ENCODE measurements at regions not wholly inside any gene's neighbourhood (a gene's known extent, or its start where the extent isn't known, plus 50 kb on each side); places are given as distances from the start of the nearest gene placed in this dataset.
A peak's percentile ranks its signal among the peaks of the same experiment; 100 is the strongest.

DNA sequence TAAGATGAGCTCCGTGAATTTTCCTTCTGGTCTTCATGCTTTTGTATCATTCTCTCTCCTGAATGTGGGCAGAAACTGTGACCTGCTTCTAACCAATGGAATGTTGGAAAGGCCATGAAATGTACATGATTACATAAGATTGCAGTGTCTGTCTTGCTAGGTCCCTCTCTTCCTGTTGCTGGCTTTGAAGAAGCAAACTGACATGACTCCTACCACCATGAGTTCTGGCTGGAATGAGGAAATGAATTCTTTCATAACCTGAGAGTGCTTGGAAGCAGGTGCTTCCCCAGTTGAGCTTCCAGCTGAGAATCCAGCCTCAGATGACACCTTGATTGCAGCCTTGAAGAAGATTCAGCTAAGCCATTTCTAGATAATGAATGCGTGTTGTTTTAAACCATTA is 275.0 kb upstream of the MIR17HG start:
- TF ChIP-seq, protein P1, sequence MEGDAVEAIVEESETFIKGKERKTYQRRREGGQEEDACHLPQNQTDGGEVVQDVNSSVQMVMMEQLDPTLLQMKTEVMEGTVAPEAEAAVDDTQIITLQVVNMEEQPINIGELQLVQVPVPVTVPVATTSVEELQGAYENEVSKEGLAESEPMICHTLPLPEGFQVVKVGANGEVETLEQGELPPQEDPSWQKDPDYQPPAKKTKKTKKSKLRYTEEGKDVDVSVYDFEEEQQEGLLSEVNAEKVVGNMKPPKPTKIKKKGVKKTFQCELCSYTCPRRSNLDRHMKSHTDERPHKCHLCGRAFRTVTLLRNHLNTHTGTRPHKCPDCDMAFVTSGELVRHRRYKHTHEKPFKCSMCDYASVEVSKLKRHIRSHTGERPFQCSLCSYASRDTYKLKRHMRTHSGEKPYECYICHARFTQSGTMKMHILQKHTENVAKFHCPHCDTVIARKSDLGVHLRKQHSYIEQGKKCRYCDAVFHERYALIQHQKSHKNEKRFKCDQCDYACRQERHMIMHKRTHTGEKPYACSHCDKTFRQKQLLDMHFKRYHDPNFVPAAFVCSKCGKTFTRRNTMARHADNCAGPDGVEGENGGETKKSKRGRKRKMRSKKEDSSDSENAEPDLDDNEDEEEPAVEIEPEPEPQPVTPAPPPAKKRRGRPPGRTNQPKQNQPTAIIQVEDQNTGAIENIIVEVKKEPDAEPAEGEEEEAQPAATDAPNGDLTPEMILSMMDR (IDR thresholded peaks at IDR 0.05): no peak
- TF ChIP-seq POLR2A (IDR thresholded peaks at IDR 0.05): no peak
- H3K4me1 ChIP-seq: no peaks in the 10 kb centered on the region
- intact Hi-C loops (cut with DNase I): no loop called here
- no peaks in the 10 kb centered on the region for H3K36me3 ChIP-seq
- no peak overlapping the region for H3K27ac ChIP-seq
- H3K9me3 ChIP-seq: no peaks in the 10 kb centered on the region
- DNase-seq (no peak), ATAC-seq (no peak)
- no peaks in the 10 kb centered on the region for H3K27me3 ChIP-seq
- H3K4me3 ChIP-seq: no peak overlapping the region
- 64% methylated on average over 2 of the region's 2 CpGs for WGBS (ENCODE audit: insufficient coverage, low coverage, low lambda C conversion rate, missing lambda C conversion rate)

DNA sequence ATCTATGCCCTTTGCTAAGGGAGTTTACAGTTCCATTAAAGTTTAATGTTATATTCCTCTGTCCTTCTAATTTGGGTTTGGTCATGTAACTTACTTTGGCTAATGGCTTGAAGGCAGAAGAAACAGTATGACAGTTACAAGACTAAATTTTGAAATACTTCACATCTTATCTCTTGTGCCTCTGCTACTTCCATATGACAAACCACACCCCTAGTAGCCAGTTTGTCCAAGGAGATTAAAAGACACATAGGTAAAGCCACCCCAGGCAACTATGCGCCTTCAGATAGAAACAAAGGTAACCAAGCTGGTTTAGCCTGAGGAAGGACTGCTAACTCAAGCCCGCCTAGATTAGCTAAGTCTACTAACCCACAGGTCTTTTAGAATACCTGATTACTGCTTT is 273.4 kb upstream of the MIR17HG start:
- DNase-seq: no peak
- no peaks in the 10 kb centered on the region for H3K27me3 ChIP-seq
- no peak overlapping the region for H3K27ac ChIP-seq
- H3K4me3 ChIP-seq: no peak overlapping the region
- WGBS (ENCODE audit: insufficient coverage, low coverage, low lambda C conversion rate, missing lambda C conversion rate): 42% methylated on average over 2 of the region's 2 CpGs
- ATAC-seq: no peak
- intact Hi-C loops (cut with DNase I): no loop called here
- TF ChIP-seq POLR2A (IDR thresholded peaks at IDR 0.05): no peak
- TF ChIP-seq, protein P1 (IDR thresholded peaks at IDR 0.05): no peak
- no peaks in the 10 kb centered on the region for H3K9me3 ChIP-seq
- H3K36me3 ChIP-seq: no peaks in the 10 kb centered on the region
- H3K4me1 ChIP-seq: no peaks in the 10 kb centered on the region

- H3K4me3 ChIP-seq: no peak overlapping the region
- no peaks in the 10 kb centered on the region for H3K27me3 ChIP-seq
- DNase-seq: no peak
- no peaks in the 10 kb centered on the region for H3K36me3 ChIP-seq
- no peak for ATAC-seq
- H3K27ac ChIP-seq: no peak overlapping the region
- intact Hi-C loops (cut with DNase I): no loop called here
- TF ChIP-seq, protein P1 (IDR thresholded peaks at IDR 0.05): no peak
- TF ChIP-seq POLR2A (IDR thresholded peaks at IDR 0.05): no peak
- no peaks in the 10 kb centered on the region for H3K9me3 ChIP-seq
- H3K4me1 ChIP-seq: no peaks in the 10 kb centered on the region
- 50% methylated on average over 2 of the region's 2 CpGs for WGBS (ENCODE audit: insufficient coverage, low coverage, low lambda C conversion rate, missing lambda C conversion rate)
Observed at GRCh38 chr13:91076830-91077229, 270.7 kb upstream of the MIR17HG start.

DNA sequence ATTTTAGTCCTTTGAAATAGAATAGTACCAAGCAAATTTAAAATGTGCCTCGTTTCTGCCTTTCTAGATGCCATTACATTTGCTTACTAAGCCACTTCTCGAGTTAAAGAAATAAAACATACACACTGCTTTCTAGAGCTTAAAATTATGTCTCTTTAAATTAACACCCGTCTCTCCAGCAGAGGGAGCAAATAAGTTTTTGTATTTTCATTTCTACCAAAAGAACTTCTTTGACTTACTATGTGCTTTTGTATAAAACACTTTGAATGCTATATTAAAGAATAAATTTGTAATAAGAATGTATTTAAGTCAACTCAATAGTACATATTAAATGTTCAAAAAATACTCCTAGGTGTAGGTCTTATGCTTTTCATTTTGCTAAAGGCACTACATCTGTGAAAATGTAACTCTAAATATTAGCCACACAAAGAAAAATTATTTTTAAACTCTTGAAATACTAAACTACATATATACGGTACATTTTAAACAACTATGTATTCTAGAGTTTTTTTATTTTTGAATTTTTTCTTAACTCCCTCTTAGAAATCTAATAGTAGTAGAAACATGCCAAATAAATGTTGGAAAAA is 269.3 kb upstream of the MIR17HG start:
- Histone ChIP-seq H3K36me3 (no peaks in the 10 kb centered on the region), H3K27me3 (no peaks in the 10 kb centered on the region), H3K4me3 (no peak overlapping the region), H3K9me3 (no peaks in the 10 kb centered on the region), H3K4me1 (no peaks in the 10 kb centered on the region), H3K27ac (no peak overlapping the region)
- peak in 1 of 4 donors; percentile 13 for ATAC-seq
- intact Hi-C loops (cut with DNase I): no loop called here
- TF ChIP-seq, protein P1 (IDR thresholded peaks at IDR 0.05): peak; percentile 12 to 36 (median 34)
- no peak for TF ChIP-seq POLR2A (IDR thresholded peaks at IDR 0.05)
- no peak for DNase-seq
- WGBS (ENCODE audit: insufficient coverage, low coverage, low lambda C conversion rate, missing lambda C conversion rate): 9% methylated on average over 4 of the region's 4 CpGs

- Histone ChIP-seq H3K9me3 (no peaks in the 10 kb centered on the region), H3K4me3 (no peak overlapping the region), H3K27me3 (no peaks in the 10 kb centered on the region), H3K27ac (no peak overlapping the region), H3K4me1 (no peaks in the 10 kb centered on the region), H3K36me3 (no peaks in the 10 kb centered on the region)
- 53% methylated on average over 2 of the region's 2 CpGs for WGBS (ENCODE audit: insufficient coverage, low coverage, low lambda C conversion rate, missing lambda C conversion rate)
- no peak for TF ChIP-seq POLR2A (IDR thresholded peaks at IDR 0.05)
- TF ChIP-seq, protein P1 (IDR thresholded peaks at IDR 0.05): no peak
- DNase-seq (no peak), ATAC-seq (no peak)
- intact Hi-C loops (cut with DNase I): no loop called here
Observed at GRCh38 chr13:91079176-91079575, 268.3 kb upstream of the MIR17HG start.
